OCI-LY7 (cell line): ENCODE measurements at regions not wholly inside any gene's neighbourhood (a gene's known extent, or its start where the extent isn't known, plus 50 kb on each side); places are given as distances from the start of the nearest gene placed in this dataset.

Experiments used
- BruUV-seq: library from RNA; stranded (reverse); fragments of 400-500 nt; replicated peaks from 2 replicates; lab custom pipeline; 2021; lab: Mats Ljungman, UMichigan
- CTCF ChIA-PET: fragments of 300-600 bp; sonication (Branson Sonifier 250); formaldehyde crosslinking; loops from one replicate; lab custom pipeline; 2022; ENCODE audit warnings: antibody characterized with exemption; ENCODE audit not compliant: unreplicated experiment; lab: Charles Lee
- POLR2A ChIA-PET: fragments of 300-600 bp; sonication (Branson Sonifier 250); formaldehyde crosslinking; loops from one replicate; lab custom pipeline; 2022; ENCODE audit warnings: antibody characterized with exemption; lab: Charles Lee
- DNase-seq: peaks from one replicate; pipeline ENCODE4 v3.0.0-alpha.2; 2015; ENCODE audit warnings: low spot score
- H2AFZ ChIP-seq: fragments of 200-600 bp; sonication (generic), shearing (Covaris generic); 2 replicates; pipeline ENCODE4 v1.6.1; 2014; ENCODE audit warnings: mild to moderate bottlenecking, antibody characterized with exemption, low read length, moderate library complexity
- H3K27ac ChIP-seq: fragments of 200-600 bp; sonication (generic); 2 replicates; pipeline ENCODE4 v1.5.1; 2014; ENCODE audit warnings: mixed run types, low read depth, mild to moderate bottlenecking, moderate library complexity, low read length, inconsistent platforms; ENCODE audit not compliant: poor library complexity, severe bottlenecking
- H3K36me3 ChIP-seq: fragments of 200-600 bp; sonication (generic); 2 replicates; pipeline ENCODE4 v1.6.1; 2014; ENCODE audit warnings: mild to moderate bottlenecking, antibody characterized with exemption, low read length, moderate library complexity, mixed read lengths; ENCODE audit not compliant: insufficient read depth
- H3K4me1 ChIP-seq: fragments of 200-600 bp; sonication (generic); 2 replicates; pipeline ENCODE4 v1.5.1; 2014; ENCODE audit warnings: mild to moderate bottlenecking, low read length; ENCODE audit not compliant: insufficient read depth, poor library complexity, severe bottlenecking
- H3K4me2 ChIP-seq: fragments of 200-600 bp; sonication (generic); 2 replicates; pipeline ENCODE4 v1.6.1; 2014; ENCODE audit warnings: mild to moderate bottlenecking, low read length
- H3K4me3 ChIP-seq: fragments of 200-600 bp; sonication (generic); 2 replicates; pipeline ENCODE4 v1.5.1; 2014; ENCODE audit warnings: mild to moderate bottlenecking, low read depth, low read length; ENCODE audit not compliant: poor library complexity, severe bottlenecking
- H3K79me2 ChIP-seq: fragments of 200-600 bp; sonication (generic); 2 replicates; pipeline ENCODE4 v1.6.1; 2016; ENCODE audit warnings: low read depth, mild to moderate bottlenecking, low read length, moderate library complexity, mixed read lengths; ENCODE audit not compliant: insufficient read depth
- H3K9me2 ChIP-seq: fragments of 200-600 bp; sonication (generic); 2 replicates; pipeline ENCODE4 v1.6.1; 2016; ENCODE audit warnings: mild to moderate bottlenecking, low read length, mixed read lengths; ENCODE audit not compliant: insufficient read depth
- H3K9me3 ChIP-seq: fragments of 200-600 bp; sonication (generic); 2 replicates; pipeline ENCODE4 v1.6.1; 2014; ENCODE audit warnings: mild to moderate bottlenecking, mixed run types, low read length, mixed read lengths
- H4K20me1 ChIP-seq: fragments of 200-600 bp; sonication (generic); 2 replicates; pipeline ENCODE4 v1.6.1; 2014; ENCODE audit warnings: mild to moderate bottlenecking, antibody characterized with exemption, low read length, moderate library complexity, mixed read lengths; ENCODE audit not compliant: insufficient read depth
- CTCF ChIP-seq: fragments of 200-600 bp; sonication (generic); conservative IDR thresholded peaks from 2 replicates; pipeline ENCODE4 v1.5.1; 2014; ENCODE audit warnings: mild to moderate bottlenecking, antibody characterized with exemption, low read length, moderate library complexity, mixed read lengths
- EZH2phosphoT487 ChIP-seq: fragments of 200-600 bp; sonication (generic); IDR thresholded peaks from 2 replicates; pipeline ENCODE4 v1.6.1; 2018; ENCODE audit warnings: low read depth, borderline replicate concordance, mild to moderate bottlenecking, mixed run types, antibody characterized with exemption, low read length, moderate library complexity, mixed read lengths
- intact Hi-C: fragments of 100-400 bp; cut with micrococcal nuclease; formaldehyde crosslinking; loops from one replicate; pipeline ENCODE4 v1.10.0; 2022; ENCODE audit not compliant: unreplicated experiment

- ChIA-PET POLR2A (no interaction called here), CTCF (no interaction called here)
- Histone ChIP-seq H2AFZ (no peak overlapping the region), H3K79me2 (no peaks in the 10 kb centered on the region), H3K27ac (no peak overlapping the region), H4K20me1 (no peaks in the 10 kb centered on the region), H3K36me3 (no peaks in the 10 kb centered on the region), H3K4me2 (no peak overlapping the region), H3K4me3 (no peak overlapping the region), H3K4me1 (no peaks in the 10 kb centered on the region), H3K9me3 (no peaks in the 10 kb centered on the region), H3K9me2 (no peaks in the 10 kb centered on the region)
- BruUV-seq = no TSS peak
- TF ChIP-seq CTCF (no peak), EZH2phosphoT487 (no peak)
- no peak for DNase-seq
- intact Hi-C loops = no loop called here
Observed at GRCh38 chrX:150282953-150283352, 80.2 kb upstream of the MAMLD1 start.

GRCh38 chrX:150291014-150291413, 72.1 kb upstream of the MAMLD1 start:
- no peaks in the 10 kb centered on the region for H3K9me3 ChIP-seq
- no peak for TF ChIP-seq CTCF
- no peak for TF ChIP-seq EZH2phosphoT487
- H3K4me3 ChIP-seq = no peak overlapping the region
- ChIA-PET CTCF (no interaction called here), POLR2A (no interaction called here)
- H3K79me2 ChIP-seq = no peaks in the 10 kb centered on the region
- no peak overlapping the region for H3K27ac ChIP-seq
- no peak overlapping the region for H2AFZ ChIP-seq
- BruUV-seq = no TSS peak
- H3K4me2 ChIP-seq = no peak overlapping the region
- no peaks in the 10 kb centered on the region for H3K9me2 ChIP-seq
- H3K36me3 ChIP-seq = no peaks in the 10 kb centered on the region
- H4K20me1 ChIP-seq = no peaks in the 10 kb centered on the region
- no peaks in the 10 kb centered on the region for H3K4me1 ChIP-seq
- intact Hi-C loops = no loop called here
- DNase-seq = no peak

GRCh38 chrX:150293311-150294013, 69.7 kb upstream of the MAMLD1 start:
- H4K20me1 ChIP-seq = no peaks in the 10 kb centered on the region
- no peak overlapping the region for H2AFZ ChIP-seq
- H3K4me3 ChIP-seq = no peak overlapping the region
- no peaks in the 10 kb centered on the region for H3K4me1 ChIP-seq
- no peaks in the 10 kb centered on the region for H3K9me3 ChIP-seq
- BruUV-seq = no TSS peak
- no peaks in the 10 kb centered on the region for H3K79me2 ChIP-seq
- H3K27ac ChIP-seq = no peak overlapping the region
- intact Hi-C loops = no loop called here
- no peaks in the 10 kb centered on the region for H3K36me3 ChIP-seq
- H3K9me2 ChIP-seq = no peaks in the 10 kb centered on the region
- POLR2A ChIA-PET = no interaction called here
- TF ChIP-seq CTCF (no peak), EZH2phosphoT487 (no peak)
- CTCF ChIA-PET = no interaction called here
- no peak for DNase-seq
- H3K4me2 ChIP-seq = no peak overlapping the region
